IPS DF 19.7 (cell line): ENCODE measurements at regions not wholly inside any gene's neighbourhood (a gene's known extent, or its start where the extent isn't known, plus 50 kb on each side); places are given as distances from the start of the nearest gene placed in this dataset.
"Not testable (repeated sequence)": the region's sequence is repeated elsewhere in the genome, so short reads cannot be mapped to it uniquely, and the experiment has no call there.

Experiments used
- DNase-seq: peaks from one replicate; pipeline ENCODE4 v3.0.0-alpha.2; 2013; ENCODE audit warnings: low read depth, low spot score

DNA sequence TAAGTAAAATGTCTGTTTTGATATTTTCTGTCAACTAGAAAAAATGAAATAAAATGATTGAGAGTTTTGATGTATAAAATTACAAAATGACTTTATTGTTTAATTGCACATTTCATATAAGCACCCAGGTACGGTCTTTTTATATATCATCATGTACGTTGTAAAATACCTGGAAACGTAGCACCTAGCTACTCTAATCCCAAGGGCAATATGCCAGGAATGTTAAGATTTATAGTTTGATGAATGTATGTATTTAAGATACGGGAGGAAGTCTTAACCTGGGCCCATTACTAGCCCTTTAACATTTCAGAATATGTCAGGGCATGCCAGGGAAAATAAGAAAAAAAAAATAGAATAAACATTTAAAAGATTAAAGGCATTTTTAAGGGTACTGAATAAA lies 490.9 kb upstream of the NRSN1 start:
- no peak for DNase-seq

DNA sequence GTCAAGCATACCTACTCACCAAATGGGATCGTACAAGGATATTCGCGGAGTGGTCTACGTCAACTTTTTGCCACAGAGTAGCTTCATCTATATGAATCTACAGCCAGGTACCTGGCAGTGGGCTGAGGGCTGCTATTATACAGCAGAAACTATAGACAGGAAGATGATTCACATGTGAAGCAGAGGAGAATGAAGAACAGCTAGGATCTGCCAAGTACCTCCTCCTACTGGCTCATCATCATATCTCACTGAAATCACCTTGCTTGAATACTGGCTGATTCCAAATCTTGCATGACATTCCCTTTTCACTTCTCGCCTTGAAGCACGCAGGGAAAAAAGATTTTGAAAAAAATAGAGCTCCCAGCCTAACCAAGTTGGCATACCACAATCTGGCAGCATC lies 488.7 kb upstream of the NRSN1 start:
- DNase-seq, result no peak

DNA sequence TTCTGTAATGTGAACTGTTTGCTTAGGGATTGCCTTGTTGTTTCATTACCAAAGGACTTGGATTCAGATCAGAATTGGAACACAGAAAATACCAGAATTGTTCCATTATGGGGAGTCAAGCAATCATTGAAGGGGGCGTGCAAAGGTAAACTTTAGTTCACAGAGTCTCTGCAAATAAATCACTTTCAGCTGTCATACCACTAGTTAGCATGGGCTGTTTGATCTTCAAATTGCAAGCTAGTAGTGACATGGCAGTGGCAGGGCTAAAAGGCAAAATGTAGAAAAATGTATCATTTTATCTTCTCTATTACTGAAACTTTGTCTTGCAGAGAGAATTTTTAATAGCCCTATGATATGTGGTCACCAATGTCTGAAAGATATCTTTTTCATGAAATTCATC lies 483.2 kb upstream of the NRSN1 start:
- DNase-seq, result no peak

DNA sequence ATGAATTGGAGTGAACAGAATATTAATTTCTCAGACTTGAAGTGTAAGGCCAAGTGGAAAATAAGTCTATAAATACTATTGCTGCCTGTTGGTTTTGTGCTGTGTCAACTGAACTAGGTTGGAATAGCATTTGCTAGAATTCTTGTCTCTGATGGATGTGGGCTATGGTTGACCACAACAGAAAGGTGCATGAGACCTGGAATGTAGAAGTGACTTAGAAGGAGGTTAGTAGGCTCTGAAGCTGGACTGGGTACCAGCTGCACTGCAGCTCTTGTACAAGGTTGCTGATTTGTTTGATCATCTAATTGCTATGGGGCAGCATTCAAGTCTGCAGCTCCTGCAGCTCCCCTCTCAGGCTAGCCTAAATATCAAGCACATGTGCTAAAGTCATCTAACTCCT lies 479.0 kb upstream of the NRSN1 start:
- no peak for DNase-seq

DNA sequence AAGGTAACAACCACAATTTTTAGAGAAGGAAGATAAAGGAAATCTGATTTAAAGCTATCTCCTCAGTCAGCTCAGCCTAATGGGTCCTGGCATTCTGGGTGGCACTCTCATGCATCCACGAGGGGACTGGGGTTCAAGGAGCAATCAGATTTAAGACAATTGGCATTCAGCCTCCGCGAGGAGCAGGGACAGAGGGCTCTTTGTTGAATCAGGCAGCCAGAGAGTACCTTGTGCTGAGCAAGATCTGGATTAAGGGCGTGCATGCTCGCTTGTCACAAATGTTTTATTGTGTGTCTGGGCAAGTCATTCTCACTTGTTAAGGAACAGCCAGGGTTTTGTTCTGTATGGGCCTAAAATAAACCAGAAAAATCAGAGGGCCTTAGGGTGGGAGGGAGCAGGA lies 475.3 kb upstream of the NRSN1 start:
- DNase-seq, result no peak

DNA sequence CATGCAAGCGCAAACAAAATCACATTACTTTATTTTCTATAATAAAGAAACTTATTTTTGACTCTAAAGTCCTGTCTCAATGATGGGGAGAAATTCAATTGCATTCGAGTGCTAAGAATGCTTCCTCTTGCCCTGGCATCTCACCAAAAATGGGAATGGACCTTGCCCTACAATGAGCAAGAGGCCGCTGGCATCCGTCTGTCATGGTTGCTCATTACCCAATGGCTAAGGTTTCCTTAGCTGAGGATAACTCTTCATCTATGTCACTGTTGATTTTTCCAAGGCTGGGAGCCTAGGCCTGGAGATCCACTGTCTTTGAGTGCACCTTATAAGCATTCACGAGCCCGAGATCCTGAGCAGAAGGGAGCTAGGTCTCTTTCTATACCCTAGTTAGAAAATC lies 471.3 kb upstream of the NRSN1 start:
- no peak for DNase-seq

DNA sequence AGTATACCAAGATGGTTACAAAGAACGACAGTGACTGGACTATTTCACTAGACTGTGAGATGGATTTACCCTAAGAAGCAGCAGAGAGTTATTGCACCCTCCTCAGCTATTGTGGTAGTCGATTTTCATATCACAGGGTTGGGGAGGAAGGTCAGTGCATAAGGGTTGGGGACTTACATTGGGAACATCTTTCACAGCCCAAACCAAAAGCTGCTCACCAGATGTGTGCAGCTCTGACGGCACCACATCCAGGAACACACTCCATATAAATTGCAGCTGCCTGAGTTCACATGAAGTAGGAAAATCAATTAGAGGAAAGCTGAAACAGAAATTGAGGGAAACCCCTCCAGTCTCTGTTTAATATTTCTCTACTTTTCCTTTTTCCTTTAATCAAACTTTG lies 470.5 kb upstream of the NRSN1 start:
- DNase-seq, result no peak

DNA sequence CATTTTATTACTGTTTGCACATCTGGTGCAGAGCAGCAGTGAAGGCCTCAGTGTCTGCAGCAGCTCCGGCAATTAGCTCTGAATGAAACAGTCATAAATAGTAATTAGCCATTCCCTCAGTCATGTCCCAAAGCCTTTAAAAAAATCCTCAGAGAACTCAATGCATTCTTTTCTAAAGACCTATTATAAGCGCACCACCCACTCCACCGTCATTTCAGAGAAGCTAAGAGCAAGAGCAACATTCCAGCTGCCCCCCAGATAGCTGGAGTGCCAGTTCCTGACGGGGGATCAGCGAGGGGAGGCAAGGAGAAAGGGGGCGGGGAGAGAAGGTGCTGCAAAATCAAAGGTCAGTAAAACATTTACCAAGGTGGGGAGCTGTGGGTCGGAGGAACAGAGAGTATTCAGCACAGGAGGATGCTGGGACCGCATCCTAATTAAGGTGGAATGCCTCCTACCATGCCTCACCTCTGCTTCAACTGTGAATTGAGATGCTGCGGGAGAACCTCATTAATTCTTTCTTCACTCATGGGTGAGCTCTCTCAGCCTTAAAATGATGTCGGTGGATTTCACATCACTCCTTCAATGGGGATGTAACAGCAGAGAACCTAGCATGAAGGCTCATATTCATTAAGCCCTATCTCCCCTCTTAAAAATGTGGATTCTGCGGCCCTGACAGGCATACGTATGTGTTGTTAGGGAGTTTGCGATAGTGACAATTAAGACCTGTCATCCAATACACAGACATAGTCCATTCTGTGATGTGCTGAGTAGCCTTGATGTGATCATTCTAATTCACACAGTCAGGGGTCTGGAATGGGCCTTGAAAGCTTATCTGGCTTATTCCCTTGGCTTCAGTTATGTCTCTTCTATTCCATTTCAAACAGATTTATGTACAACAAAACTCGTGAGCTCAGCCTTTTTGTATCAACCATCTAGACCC lies 469.5 kb upstream of the NRSN1 start:
- no peak for DNase-seq

DNA sequence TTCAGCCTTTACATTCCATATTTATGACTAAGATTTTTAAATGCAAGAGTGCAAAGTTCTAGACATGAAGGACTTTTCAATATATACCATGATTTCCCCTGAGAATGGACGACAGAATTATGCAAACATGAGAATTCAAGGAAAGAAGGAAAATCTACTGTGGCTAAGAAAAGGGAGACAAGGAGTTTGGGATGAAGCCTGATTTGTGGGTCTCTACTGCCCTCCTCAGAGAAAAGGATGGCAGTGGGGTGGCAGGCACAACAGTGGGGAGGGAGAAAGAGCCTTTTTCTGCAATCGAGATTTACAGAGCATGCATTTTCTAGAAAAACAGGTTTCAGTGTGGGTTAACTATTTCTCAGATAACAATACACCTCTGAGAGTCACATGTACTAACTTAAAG lies 466.9 kb upstream of the NRSN1 start:
- peak; percentile 17 for DNase-seq

DNA sequence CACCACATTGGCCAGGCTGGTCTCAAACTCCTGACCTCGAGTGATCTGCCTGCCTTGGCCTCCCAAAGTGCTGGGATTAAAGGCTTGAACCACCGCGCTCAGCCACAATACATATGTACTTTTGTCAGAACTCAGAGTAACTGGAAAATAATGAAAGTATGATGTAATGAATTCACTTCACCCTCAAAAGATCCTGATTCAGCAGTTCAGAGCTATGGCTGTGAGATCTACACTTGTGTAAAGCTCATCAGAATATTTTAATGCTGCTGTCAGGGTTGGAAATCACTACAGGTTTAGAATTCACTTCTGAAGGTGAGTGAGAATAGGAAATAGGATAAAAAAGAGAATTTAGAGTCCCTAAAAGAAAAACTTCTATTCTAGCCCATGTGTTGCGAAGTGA lies 464.5 kb upstream of the NRSN1 start:
- no peak for DNase-seq

DNA sequence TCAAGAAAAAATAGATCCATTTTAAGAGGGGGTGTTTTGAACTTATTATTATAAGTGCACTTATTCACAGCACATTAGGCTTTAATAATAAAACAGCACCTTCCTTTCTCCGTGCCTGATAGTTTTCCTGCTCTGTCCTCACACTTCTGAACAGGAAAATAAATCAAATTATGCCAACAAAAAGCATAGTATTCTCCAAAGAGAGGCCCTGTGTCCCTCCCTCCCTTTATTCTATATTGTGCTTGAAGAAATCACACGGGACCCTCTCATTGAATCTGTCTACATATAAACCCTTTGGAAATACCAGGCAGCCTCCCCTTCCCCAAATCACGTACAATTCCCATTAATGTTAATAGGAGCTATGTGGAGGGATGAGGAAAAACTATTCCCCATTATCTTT lies 462.9 kb upstream of the NRSN1 start:
- no peak for DNase-seq

DNA sequence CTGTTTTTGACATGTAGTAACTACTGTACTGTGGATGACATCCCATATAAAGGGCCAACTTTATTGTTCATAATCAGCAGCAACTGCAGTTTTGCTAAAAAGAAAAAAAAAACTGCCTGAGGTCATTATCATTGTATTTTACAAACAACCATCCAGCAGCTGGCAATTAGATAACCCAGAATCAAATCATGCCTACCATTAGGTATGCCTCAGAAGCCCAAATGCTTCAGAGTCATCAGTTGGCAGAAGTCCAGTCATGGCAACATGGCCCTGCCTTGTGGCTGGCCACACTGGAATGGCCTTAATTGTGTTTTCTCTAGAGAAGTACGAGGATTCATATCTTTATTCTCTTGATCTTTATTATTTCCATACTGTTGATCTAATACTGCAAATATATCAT lies 462.4 kb upstream of the NRSN1 start:
- no peak for DNase-seq

DNA sequence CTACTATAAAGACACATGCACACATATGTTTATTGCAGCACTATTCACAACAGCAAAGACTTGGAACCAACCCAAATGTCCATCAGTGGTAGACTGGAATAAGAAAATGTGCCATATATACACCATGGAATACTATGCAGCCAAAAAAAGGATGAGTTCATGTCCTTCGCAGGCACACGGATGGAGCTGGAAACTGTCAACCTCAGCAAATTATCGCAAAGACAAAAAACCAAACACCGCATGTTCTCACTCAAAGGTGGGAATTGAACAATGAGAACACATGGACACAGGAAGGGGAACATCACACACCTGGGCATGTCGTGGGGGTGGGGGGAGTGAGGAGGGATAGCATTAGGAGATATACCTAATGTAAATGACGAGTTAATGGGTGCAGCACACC lies 460.1 kb upstream of the NRSN1 start:
- DNase-seq, result not testable (repeated sequence)

DNA sequence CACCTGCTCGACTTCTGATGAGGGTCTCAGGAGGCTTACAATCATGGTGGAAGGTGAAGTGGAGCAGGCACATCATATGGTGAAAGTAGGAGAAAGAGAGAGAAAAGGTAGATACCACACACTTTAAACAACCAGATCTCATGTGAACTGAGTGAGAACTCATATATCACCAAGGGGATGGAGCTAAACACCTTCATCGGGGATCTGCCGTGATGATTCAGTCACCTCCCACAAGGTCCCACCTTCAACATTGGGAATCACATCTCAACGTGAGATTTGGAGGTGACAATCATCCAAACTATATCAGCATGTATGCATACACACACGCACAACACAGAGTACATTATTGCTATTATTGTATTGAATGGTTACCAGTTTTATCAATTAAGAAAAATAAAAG lies 453.3 kb upstream of the NRSN1 start:
- DNase-seq, result no peak

DNA sequence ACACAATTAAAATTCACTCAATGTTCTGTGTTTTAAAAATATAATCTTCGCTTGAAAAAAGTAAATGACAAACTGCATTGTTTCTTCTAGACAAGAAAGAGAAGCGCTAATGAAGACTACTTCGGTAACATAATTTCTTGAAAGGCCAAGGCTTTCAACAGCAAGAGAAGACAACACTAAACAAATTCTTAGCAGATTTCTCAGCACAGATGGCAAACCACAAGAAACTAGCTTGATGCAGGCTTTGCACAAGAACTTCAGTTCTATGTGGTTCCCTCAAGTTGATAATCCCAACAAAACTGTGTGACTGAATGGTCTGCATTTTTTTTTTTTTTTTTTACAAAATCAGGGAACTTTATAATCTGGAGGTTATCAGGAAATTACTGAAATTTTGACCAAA lies 447.4 kb upstream of the NRSN1 start:
- no peak for DNase-seq

DNA sequence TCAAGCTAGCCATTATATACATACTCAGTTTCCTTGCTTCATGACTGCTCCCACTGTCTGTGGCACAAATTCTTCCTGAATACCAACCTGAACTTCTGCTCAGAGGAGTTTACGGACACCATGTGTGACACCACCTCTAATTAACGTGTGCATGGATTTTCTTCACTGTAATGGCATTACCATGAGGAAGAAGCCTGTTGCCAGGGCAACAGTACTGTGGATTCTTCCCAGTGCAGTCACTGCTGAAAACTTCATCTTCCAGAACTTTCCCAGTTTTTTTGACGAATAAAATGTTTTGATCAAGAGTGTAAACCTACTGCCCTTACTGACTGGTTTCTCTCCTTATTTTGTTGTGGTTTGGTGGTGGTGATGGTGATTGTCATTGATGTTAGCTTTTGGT lies 444.3 kb upstream of the NRSN1 start:
- no peak for DNase-seq

DNA sequence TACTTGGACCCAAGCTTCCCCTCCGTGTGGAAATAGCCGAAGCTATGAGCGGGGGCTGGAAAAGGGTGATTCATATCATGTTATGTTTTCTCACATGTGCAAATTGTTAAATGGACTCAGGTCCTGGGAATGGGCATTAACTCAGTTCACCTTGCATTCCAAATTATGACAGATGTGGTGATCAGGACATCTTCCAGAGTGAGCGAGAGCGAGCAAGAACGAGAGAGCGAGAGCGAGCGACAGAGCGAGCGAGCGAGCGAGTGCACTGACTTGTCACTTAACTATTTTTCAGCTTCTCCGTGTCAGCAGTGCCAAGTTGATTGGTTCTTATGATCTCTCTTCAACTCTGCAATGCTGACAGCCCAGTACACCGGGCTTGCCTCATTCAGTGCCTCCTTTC lies 437.4 kb upstream of the NRSN1 start:
- no peak for DNase-seq

DNA sequence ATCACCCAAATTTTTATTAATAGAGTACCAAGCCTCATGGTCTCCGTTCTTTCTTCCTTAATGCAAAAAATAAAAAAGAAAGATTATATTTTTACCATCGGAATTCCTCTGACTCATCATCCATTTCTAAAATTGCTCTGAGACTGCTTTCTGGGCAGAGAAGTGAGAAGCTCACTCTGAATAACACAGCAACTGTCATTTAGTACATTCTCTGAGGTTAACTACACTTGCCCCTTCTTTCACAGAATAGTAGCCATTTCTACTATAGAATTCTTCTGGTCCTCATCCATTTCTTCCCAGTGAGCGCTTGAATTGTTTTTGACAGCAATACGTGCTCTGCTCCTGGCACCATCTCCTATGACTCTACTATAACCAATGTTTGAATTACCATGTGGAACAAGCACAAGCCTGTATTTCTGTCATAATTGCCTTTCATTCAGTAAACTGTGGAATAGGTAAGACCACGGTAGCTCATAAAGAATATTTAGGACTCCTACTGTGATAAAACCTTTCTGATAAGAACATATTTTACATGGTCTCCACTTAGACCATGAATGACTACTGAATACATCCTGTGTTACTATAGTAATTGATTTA lies 435.5 kb upstream of the NRSN1 start:
- no peak for DNase-seq

DNA sequence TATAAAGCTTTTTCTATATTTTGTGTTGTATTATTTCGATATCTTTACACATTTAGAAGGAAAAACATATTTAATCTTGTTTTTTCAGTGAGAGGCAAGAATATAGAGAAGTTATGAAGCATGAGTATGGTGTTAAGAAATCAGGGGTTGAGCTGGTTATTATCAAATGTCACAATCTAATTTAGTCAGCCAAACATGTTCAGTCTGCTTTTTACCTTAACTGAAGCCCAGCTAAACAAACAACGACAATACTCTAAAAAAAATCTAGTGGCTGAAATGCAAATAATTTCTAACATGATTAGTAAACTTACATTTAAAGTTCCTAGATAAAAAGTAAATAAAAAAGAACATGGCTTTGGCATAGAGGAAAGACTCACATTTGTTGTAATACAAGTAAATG lies 433.8 kb upstream of the NRSN1 start:
- no peak for DNase-seq

DNA sequence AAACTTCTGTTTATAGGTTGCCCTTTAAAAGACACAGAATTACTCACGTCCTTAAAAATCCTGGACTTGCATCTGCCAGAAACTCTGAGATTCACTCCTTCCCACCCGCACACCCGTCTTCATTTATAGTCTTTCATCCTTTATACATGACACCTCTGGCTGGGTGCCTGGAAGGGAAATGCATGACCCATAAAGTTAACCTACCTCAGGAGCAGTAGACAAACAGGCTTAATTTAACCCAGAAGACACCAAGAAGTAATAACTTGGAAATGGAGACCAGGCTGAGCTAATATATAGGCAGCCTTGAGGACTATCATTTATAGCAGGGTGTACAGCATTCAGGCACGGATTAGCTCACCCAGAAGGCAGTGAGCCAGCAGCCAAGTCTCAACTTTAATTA lies 429.0 kb upstream of the NRSN1 start:
- no peak for DNase-seq

DNA sequence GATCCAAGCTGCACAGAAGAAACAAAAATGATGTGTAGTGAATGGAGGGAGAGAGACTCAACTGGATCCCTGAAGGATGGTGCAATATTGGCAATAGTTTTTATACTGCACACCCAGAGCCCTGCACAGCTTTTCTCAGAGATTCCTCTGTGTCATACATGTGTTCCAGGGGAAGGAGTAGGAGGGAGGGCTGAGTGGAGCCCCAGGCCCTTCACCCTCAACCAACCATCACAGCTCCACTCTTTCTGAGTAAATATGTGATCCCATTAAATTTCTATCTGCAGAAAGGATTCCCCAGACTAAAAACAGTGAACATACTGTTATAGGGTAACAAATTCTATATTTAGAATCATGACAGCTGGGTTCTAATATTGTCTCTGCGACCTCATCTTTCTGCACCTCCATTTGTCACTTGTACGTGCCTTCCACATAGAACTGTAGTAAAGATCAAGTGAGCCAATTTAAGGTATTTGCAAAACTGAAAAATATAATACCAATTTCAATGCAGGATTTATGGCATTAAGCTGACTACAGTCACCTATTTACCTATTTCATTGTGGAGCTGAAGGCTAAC lies 421.4 kb upstream of the NRSN1 start:
- no peak for DNase-seq

DNA sequence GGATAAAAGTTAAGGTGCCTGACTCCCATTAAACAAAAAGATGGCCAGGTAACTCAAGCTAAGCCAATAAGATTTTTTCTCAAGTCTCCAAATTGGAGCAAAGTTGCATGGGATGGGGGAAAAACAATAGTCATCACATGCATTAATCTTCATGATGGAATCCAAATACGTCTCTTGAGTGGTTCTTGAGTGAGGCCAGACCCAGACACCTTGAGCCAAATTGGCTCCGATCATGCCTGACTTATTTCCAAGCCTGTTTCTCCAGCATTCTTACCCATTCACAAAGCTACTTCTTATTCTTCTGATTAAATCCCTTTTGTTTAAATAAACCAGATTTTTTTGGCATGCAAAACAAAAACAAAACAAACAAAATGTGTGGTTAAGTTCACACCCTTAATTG lies 420.3 kb upstream of the NRSN1 start:
- DNase-seq, result no peak

DNA sequence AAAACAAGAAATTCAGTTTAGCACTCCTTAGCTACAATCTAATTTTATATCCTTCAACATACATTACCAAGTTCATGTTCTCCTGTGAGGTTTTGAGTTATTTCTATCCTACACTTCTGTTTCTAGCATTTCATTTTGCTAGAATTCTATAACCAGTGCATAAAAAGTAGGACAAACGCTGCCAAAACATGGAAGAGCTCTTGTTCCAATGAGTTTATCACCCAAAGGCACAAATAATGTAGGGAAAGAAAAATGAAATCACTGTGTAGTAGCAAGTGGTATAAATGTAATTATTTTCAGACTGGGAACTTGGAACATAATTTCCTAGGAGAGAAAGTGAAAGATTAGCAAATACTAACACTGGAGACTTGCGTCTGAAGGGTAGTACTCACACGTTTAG lies 413.3 kb upstream of the NRSN1 start:
- DNase-seq, result no peak
